Nephron progenitor cell (in vitro differentiated cells): ENCODE measurements at regions not wholly inside any gene's neighbourhood (a gene's known extent, or its start where the extent isn't known, plus 50 kb on each side); places are given as distances from the start of the nearest gene placed in this dataset.

Experiments used
- DNase-seq: peaks from one replicate; pipeline ENCODE4 v3.0.0; 2021
- H3K27ac Mint-ChIP-seq: 2 replicates; pipeline ENCODE4 v1.8.0; 2021; ENCODE audit warnings: mild to moderate bottlenecking, moderate library complexity, mixed read lengths
- H3K27me3 Mint-ChIP-seq: 2 replicates; pipeline ENCODE4 v1.8.0; 2021; ENCODE audit warnings: mild to moderate bottlenecking, low read depth, mixed read lengths; ENCODE audit not compliant: poor library complexity
- H3K36me3 Mint-ChIP-seq: 2 replicates; pipeline ENCODE4 v1.8.0; 2021; ENCODE audit warnings: low read depth, mixed read lengths
- H3K4me1 Mint-ChIP-seq: 2 replicates; pipeline ENCODE4 v1.8.0; 2021; ENCODE audit warnings: mixed read lengths
- H3K4me3 Mint-ChIP-seq: 2 replicates; pipeline ENCODE4 v1.8.0; 2021; ENCODE audit warnings: mild to moderate bottlenecking, moderate library complexity, mixed read lengths
- H3K9me3 Mint-ChIP-seq: 2 replicates; pipeline ENCODE4 v1.8.0; 2021; ENCODE audit warnings: mild to moderate bottlenecking, moderate library complexity, mixed read lengths
- CTCF ChIP-seq: fragments of 200-600 bp; sonication (generic); IDR thresholded peaks from 2 replicates; pipeline ENCODE4 v1.5.0; 2021; ENCODE audit warnings: antibody characterized with exemption

DNA sequence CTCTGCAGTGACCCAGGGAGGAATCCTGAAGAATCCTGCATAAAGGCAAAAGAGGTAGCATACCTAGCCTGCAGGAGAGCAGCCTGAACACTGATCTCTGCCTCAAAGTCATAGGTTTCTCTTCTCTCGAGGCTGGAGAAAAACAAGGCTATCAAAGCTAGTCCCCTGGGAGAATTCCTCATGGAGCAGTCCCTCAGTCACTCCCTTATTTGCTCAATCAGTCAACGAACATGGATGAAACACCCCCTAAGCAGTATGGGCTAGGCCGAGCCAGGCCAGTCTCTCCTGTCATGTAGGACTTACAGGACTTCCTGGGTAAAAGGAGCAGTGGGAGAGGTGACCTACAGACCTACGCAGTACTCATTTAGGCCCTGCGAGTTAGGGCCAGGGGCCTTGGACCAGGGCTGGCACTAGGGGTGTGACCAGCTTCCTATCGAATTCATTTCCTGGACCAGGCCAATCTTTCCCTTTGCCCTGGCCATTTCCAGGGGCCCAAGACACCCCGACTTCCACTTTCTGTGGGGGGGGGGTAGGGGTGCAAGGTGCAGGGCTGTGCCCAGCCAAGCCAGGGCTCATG, 164.1 kb downstream of the EFNB1 start:
- TF ChIP-seq CTCF = no peak
- no peak overlapping the region for H3K4me3 Mint-ChIP-seq
- H3K27me3 Mint-ChIP-seq = peaks cover 15% of the 10 kb centered on the region
- DNase-seq = no peak
- peaks cover 54% of the 10 kb centered on the region for H3K4me1 Mint-ChIP-seq
- no peaks in the 10 kb centered on the region for H3K36me3 Mint-ChIP-seq
- peaks cover 46% of the 10 kb centered on the region for H3K9me3 Mint-ChIP-seq
- H3K27ac Mint-ChIP-seq = no peak overlapping the region

GRCh38 chrX:68991691-68992345, 163.0 kb downstream of the EFNB1 start:
- Mint-ChIP-seq H3K27ac (no peak overlapping the region), H3K36me3 (no peaks in the 10 kb centered on the region), H3K9me3 (peaks cover 49% of the 10 kb centered on the region), H3K27me3 (peaks cover 9% of the 10 kb centered on the region), H3K4me3 (no peak overlapping the region), H3K4me1 (peaks cover 49% of the 10 kb centered on the region)
- TF ChIP-seq CTCF = no peak
- DNase-seq = no peak

DNA sequence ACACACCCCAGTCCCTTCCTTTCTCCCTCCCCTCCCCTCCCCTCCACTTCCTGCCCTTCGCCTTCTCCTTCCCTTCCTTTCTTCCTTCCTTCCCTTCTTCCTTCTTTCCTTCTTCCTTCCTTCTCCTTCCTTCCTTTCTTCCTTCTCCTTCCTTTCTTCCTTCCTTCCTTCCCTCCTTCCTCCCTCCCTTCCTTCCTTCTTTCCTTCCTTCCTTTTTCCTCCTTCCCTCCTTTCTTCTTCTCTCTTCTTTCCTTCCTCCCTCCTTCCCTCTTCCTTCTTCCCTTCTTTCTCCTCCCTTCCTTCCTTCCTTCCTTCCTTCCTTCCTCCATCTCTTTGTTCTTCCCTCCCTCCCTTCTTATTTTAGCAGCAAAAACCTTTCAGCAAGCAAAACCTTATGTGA, 162.1 kb downstream of the EFNB1 start:
- no peak overlapping the region for H3K4me3 Mint-ChIP-seq
- no peak for DNase-seq
- H3K27ac Mint-ChIP-seq = no peak overlapping the region
- peaks cover 46% of the 10 kb centered on the region for H3K9me3 Mint-ChIP-seq
- TF ChIP-seq CTCF = no peak
- peaks cover 46% of the 10 kb centered on the region for H3K4me1 Mint-ChIP-seq
- peaks cover 9% of the 10 kb centered on the region for H3K27me3 Mint-ChIP-seq
- no peaks in the 10 kb centered on the region for H3K36me3 Mint-ChIP-seq

GRCh38 chrX:68989865-68990606, 161.2 kb downstream of the EFNB1 start:
- Mint-ChIP-seq H3K9me3 (peaks cover 43% of the 10 kb centered on the region), H3K4me3 (no peak overlapping the region)

DNA sequence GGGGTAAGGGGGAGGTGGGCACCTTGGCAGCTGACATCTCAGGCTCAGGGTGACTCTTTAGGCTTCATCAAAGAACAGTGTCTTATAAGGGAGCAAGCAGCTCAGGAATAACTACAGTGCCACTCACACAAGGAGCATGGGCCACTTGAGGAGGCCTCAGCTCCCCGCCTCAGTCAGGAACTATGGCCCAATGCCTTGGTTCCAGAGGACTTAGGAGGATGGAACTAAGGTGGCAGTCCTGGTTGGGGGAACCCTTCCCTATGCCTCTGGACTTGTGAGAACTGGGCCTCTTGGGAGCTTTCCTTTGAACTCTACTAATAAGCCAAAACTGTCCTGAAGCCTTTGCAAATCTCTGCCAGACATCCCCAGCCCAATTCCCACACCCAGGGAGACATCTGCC, 160.6 kb downstream of the EFNB1 start:
- Mint-ChIP-seq H3K4me3 (no peak overlapping the region), H3K4me1 (peaks cover 48% of the 10 kb centered on the region), H3K9me3 (peaks cover 48% of the 10 kb centered on the region), H3K36me3 (no peaks in the 10 kb centered on the region), H3K27ac (no peak overlapping the region), H3K27me3 (peaks cover 6% of the 10 kb centered on the region)
- DNase-seq = no peak
- TF ChIP-seq CTCF = no peak

More at GRCh38 chrX:68989865-68990606, 161.2 kb downstream of the EFNB1 start:
- peak; percentile 58 for DNase-seq
- H3K36me3 Mint-ChIP-seq = no peaks in the 10 kb centered on the region
- peaks cover 46% of the 10 kb centered on the region for H3K4me1 Mint-ChIP-seq
- no peak for TF ChIP-seq CTCF
- peak overlapping the region; percentile 51 for H3K27ac Mint-ChIP-seq
- peaks cover 6% of the 10 kb centered on the region for H3K27me3 Mint-ChIP-seq
